ENCODE measurements at regions not wholly inside any gene's neighbourhood (a gene's known extent, or its start where the extent isn't known, plus 50 kb on each side); places are given as distances from the start of the nearest gene placed in this dataset.

DNA sequence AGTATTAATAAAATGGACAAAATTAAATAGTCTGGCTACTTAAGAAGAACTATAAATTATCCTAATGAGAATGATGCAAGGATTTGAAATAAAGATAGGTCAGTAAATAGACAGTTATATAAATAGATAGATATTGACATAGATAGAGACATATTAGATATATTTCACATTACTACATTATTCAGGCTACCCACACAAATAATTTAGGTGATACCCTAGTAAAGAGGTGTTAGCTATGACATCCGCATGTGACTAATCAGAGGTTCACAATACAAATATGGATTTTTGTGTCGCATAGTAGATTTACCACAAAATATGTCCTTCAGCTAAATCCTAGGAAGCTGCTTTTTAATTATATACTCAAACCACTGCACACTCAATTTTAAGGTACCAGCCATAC is 729.0 kb upstream of the ANO3 start:
- Histone ChIP-seq H3K9me1 (ENCODE audit: control insufficient read depth, extremely low read depth, insufficient read depth, low read length) (no peaks in the 10 kb centered on the region), H3K9ac (ENCODE audit: control insufficient read depth, extremely low read depth, insufficient read depth, low read length) (no peak overlapping the region), H2AFZ (ENCODE audit: control insufficient read depth, low read length) (no peak overlapping the region), H3K27me3 (ENCODE audit: control insufficient read depth, extremely low read depth, insufficient read depth, low read length) (no peaks in the 10 kb centered on the region), H3K79me2 (ENCODE audit: control insufficient read depth, insufficient read depth, low read length) (no peaks in the 10 kb centered on the region), H3K4me2 (ENCODE audit: control insufficient read depth, extremely low read depth, insufficient read depth, low read depth, low read length) (no peak overlapping the region), H3K4me3 (ENCODE audit: control insufficient read depth in 2 of 3, extremely low read depth in 1 of 3, insufficient read depth in 2 of 3, low read depth in 1 of 3, low read length in 3 of 3) (no peak overlapping the region), H3K27ac (ENCODE audit: control insufficient read depth, insufficient read depth, low read length) (no peak overlapping the region), H3K9me3 (ENCODE audit: control insufficient read depth, low read depth, low read length) (no peaks in the 10 kb centered on the region), H4K20me1 (ENCODE audit: control insufficient read depth, extremely low read depth, insufficient read depth, low read length) (no peaks in the 10 kb centered on the region), H3K4me1 (ENCODE audit: control insufficient read depth, extremely low read depth, insufficient read depth, low read length) (no peaks in the 10 kb centered on the region), H3K36me3 (ENCODE audit: control insufficient read depth in 2 of 2, extremely low read depth in 1 of 2, insufficient read depth in 2 of 2, low read length in 2 of 2) (no peaks in the 10 kb centered on the region)
- DNase-seq (ENCODE audit: low read depth, low spot score) (no peak), FAIRE-seq (no peak)
- TF ChIP-seq EZH2 (IDR thresholded peaks at IDR 0.05; ENCODE audit: low read length): no peak
- TF ChIP-seq, protein P1, sequence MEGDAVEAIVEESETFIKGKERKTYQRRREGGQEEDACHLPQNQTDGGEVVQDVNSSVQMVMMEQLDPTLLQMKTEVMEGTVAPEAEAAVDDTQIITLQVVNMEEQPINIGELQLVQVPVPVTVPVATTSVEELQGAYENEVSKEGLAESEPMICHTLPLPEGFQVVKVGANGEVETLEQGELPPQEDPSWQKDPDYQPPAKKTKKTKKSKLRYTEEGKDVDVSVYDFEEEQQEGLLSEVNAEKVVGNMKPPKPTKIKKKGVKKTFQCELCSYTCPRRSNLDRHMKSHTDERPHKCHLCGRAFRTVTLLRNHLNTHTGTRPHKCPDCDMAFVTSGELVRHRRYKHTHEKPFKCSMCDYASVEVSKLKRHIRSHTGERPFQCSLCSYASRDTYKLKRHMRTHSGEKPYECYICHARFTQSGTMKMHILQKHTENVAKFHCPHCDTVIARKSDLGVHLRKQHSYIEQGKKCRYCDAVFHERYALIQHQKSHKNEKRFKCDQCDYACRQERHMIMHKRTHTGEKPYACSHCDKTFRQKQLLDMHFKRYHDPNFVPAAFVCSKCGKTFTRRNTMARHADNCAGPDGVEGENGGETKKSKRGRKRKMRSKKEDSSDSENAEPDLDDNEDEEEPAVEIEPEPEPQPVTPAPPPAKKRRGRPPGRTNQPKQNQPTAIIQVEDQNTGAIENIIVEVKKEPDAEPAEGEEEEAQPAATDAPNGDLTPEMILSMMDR (optimal IDR thresholded peaks at IDR 0.05 in 1 of 3, IDR thresholded peaks at IDR 0.05 in 1 of 3, conservative IDR thresholded peaks at IDR 0.05 in 1 of 3; ENCODE audit: extremely low read depth in 1 of 3, insufficient read depth in 2 of 3, low read length in 3 of 3): no peak
- dilution Hi-C loops (cut with MboI; ENCODE audit: extremely low pct_ligation_motif_present, low sequenced_read_pairs): no loop called here

DNA sequence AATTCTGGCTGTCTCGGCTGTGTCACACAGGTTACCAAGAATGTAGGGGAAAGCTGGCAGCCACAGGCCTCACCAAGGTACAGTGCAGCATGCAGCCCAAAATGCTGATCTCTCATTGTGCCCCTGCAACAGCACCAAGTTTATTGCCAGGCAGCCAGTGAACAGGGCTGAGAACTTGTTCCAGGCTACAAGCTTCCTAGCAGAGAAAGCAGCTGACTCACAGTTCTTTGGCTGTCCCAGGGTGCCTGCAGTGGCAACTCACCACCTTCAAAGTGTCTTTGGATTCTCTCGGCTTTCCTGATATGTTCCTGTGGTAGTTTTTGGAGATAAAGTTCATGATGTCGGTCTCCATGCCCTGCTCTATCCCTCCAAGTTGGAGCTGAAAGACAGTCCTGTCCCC is 719.1 kb upstream of the ANO3 start:
- H2AFZ ChIP-seq (ENCODE audit: control insufficient read depth, low read length): no peak overlapping the region
- H3K9me3 ChIP-seq (ENCODE audit: control insufficient read depth, low read depth, low read length): no peaks in the 10 kb centered on the region
- no peaks in the 10 kb centered on the region for H3K4me1 ChIP-seq (ENCODE audit: control insufficient read depth, extremely low read depth, insufficient read depth, low read length)
- no peak overlapping the region for H3K4me3 ChIP-seq (ENCODE audit: control insufficient read depth in 2 of 3, extremely low read depth in 1 of 3, insufficient read depth in 2 of 3, low read depth in 1 of 3, low read length in 3 of 3)
- FAIRE-seq: no peak
- TF ChIP-seq EZH2 (IDR thresholded peaks at IDR 0.05; ENCODE audit: low read length): no peak
- TF ChIP-seq, protein P1 (optimal IDR thresholded peaks at IDR 0.05 in 1 of 3, IDR thresholded peaks at IDR 0.05 in 1 of 3, conservative IDR thresholded peaks at IDR 0.05 in 1 of 3; ENCODE audit: extremely low read depth in 1 of 3, insufficient read depth in 2 of 3, low read length in 3 of 3): no peak
- no peak overlapping the region for H3K4me2 ChIP-seq (ENCODE audit: control insufficient read depth, extremely low read depth, insufficient read depth, low read depth, low read length)
- no peak overlapping the region for H3K27ac ChIP-seq (ENCODE audit: control insufficient read depth, insufficient read depth, low read length)
- H3K9me1 ChIP-seq (ENCODE audit: control insufficient read depth, extremely low read depth, insufficient read depth, low read length): no peaks in the 10 kb centered on the region
- H3K79me2 ChIP-seq (ENCODE audit: control insufficient read depth, insufficient read depth, low read length): no peaks in the 10 kb centered on the region
- no peak overlapping the region for H3K9ac ChIP-seq (ENCODE audit: control insufficient read depth, extremely low read depth, insufficient read depth, low read length)
- no peak for DNase-seq (ENCODE audit: low read depth, low spot score)
- dilution Hi-C loops (cut with MboI; ENCODE audit: extremely low pct_ligation_motif_present, low sequenced_read_pairs): no loop called here
- H4K20me1 ChIP-seq (ENCODE audit: control insufficient read depth, extremely low read depth, insufficient read depth, low read length): no peaks in the 10 kb centered on the region
- no peaks in the 10 kb centered on the region for H3K36me3 ChIP-seq (ENCODE audit: control insufficient read depth in 2 of 2, extremely low read depth in 1 of 2, insufficient read depth in 2 of 2, low read length in 2 of 2)
- no peaks in the 10 kb centered on the region for H3K27me3 ChIP-seq (ENCODE audit: control insufficient read depth, extremely low read depth, insufficient read depth, low read length)

All from keratinocyte (primary cell).